B cell (primary cell): ENCODE measurements at regions not wholly inside any gene's neighbourhood (a gene's known extent, or its start where the extent isn't known, plus 50 kb on each side); places are given as distances from the start of the nearest gene placed in this dataset.

Experiments used
- ATAC-seq: fragments of 200-7000 bp; cut with Tn5 transposase; one replicate; pipeline ENCODE4 v1.10.0; 2021; ENCODE audit warnings: low read depth, mild to moderate bottlenecking, moderate number of reproducible peaks, moderate library complexity
- CTCF ChIA-PET: fragments of 350-600 bp; sonication (Branson Sonifier 250); formaldehyde crosslinking; loops from one replicate; lab custom pipeline; 2021; ENCODE audit warnings: antibody characterized with exemption, inconsistent platforms; lab: Charles Lee
- POLR2A ChIA-PET: fragments of 350-600 bp; sonication (Branson Sonifier 250); formaldehyde crosslinking; loops from one replicate; lab custom pipeline; 2021; ENCODE audit warnings: antibody characterized with exemption; lab: Charles Lee
- DNase-seq: peaks from one replicate; pipeline ENCODE4 v3.0.0; 2013
- H2AFZ ChIP-seq: 2 replicates; pipeline ENCODE4 v1.6.1; 2012; ENCODE audit warnings: mild to moderate bottlenecking, low read depth, low read length; ENCODE audit not compliant: insufficient read depth, poor library complexity, severe bottlenecking
- H3K27ac ChIP-seq, 2 donors: 1 replicate in 1 of 2; 2 replicates in 1 of 2; pipeline ENCODE4 v1.5.1; 2012 to 2013; ENCODE audit warnings: low read length in 2 of 2, mild to moderate bottlenecking in 2 of 2, moderate library complexity in 1 of 2
- H3K27me3 ChIP-seq, 4 experiments: fragments of 200-600 bp in 1 of 4; sonication (generic) in 1 of 4; replicated peaks in 1 of 4; 1 replicate in 2 of 4; 2 replicates in 2 of 4; pipeline versions ENCODE4 v1.6.1 to v1.7.0; 2013 to 2016; ENCODE audit warnings: low read length in 3 of 4, mild to moderate bottlenecking in 2 of 4, mixed read lengths in 1 of 4, moderate library complexity in 1 of 4; ENCODE audit not compliant: insufficient read depth in 4 of 4, control insufficient read depth in 3 of 4; ENCODE audit errors: control extremely low read depth in 1 of 4
- H3K36me3 ChIP-seq, 2 experiments: replicated peaks in 1 of 2; 1 replicate in 1 of 2; 2 replicates in 1 of 2; pipeline versions ENCODE4 v1.6.1 to v1.7.1; 2013; ENCODE audit warnings: low read length in 1 of 2; ENCODE audit not compliant: insufficient read depth in 2 of 2, control insufficient read depth in 1 of 2; ENCODE audit errors: control extremely low read depth in 1 of 2, extremely low read depth in 1 of 2
- H3K4me1 ChIP-seq, 2 donors: fragments of 200-600 bp in 1 of 2; sonication (generic) in 1 of 2; 1 replicate in 1 of 2; 2 replicates in 1 of 2; pipeline versions ENCODE4 v1.5.1 to v1.6.1; 2013 to 2017; ENCODE audit warnings: low read length in 2 of 2; ENCODE audit not compliant: control insufficient read depth in 2 of 2, insufficient read depth in 2 of 2
- H3K4me2 ChIP-seq: replicated peaks from 2 replicates; pipeline ENCODE3; 2012; ENCODE audit warnings: mild to moderate bottlenecking, low read depth, low read length; ENCODE audit not compliant: poor library complexity, severe bottlenecking
- H3K4me3 ChIP-seq, 5 experiments: fragments of 200-600 bp in 1 of 5; sonication (generic) in 1 of 5; 1 replicate in 3 of 5; 2 replicates in 2 of 5; pipeline versions ENCODE4 v1.5.1 to v1.7.0; 2011 to 2016; ENCODE audit warnings: low read length in 4 of 5, mild to moderate bottlenecking in 4 of 5, low read depth in 2 of 5, control low read depth in 1 of 5, moderate library complexity in 1 of 5; ENCODE audit not compliant: insufficient read depth in 1 of 5; ENCODE audit errors: control extremely low read depth in 1 of 5, extremely low read depth in 1 of 5
- H3K79me2 ChIP-seq: fragments of 200-600 bp; sonication (generic); one replicate; pipeline ENCODE4 v1.6.0; 2016; ENCODE audit warnings: low read length; ENCODE audit not compliant: control insufficient read depth, insufficient read depth
- H3K9ac ChIP-seq: fragments of 200-600 bp; sonication (generic); 2 replicates; pipeline ENCODE4 v1.6.1; 2017; ENCODE audit warnings: mild to moderate bottlenecking, low read length, moderate library complexity
- H3K9me3 ChIP-seq, 3 donors: one replicate each; pipeline versions ENCODE4 v1.6.1 to v1.7.1; 2013; ENCODE audit warnings: low read length in 2 of 3; ENCODE audit not compliant: control insufficient read depth in 2 of 3, insufficient read depth in 1 of 3; ENCODE audit errors: control extremely low read depth in 1 of 3
- H4K20me1 ChIP-seq: 2 replicates; pipeline ENCODE4 v1.6.0; 2012; ENCODE audit warnings: mild to moderate bottlenecking, low read length; ENCODE audit not compliant: insufficient read depth, control insufficient read depth, poor library complexity, severe bottlenecking
- H3K27ac Mint-ChIP-seq: one replicate; pipeline ENCODE4 v1.8.0; 2021; ENCODE audit warnings: mixed read lengths
- H3K27me3 Mint-ChIP-seq: one replicate; pipeline ENCODE4 v1.8.0; 2021; ENCODE audit warnings: mixed read lengths
- H3K4me1 Mint-ChIP-seq: one replicate; pipeline ENCODE4 v1.8.0; 2021; ENCODE audit warnings: mixed read lengths
- H3K4me3 Mint-ChIP-seq: one replicate; pipeline ENCODE4 v1.8.0; 2021; ENCODE audit warnings: mixed read lengths
- H3K9me3 Mint-ChIP-seq: one replicate; pipeline ENCODE4 v1.8.0; 2022; ENCODE audit warnings: mixed read lengths; ENCODE audit not compliant: insufficient read depth
- CTCF ChIP-seq: fragments of 200-600 bp; IDR thresholded peaks from one replicate; pipeline ENCODE4 v1.8.0; 2022; ENCODE audit warnings: antibody characterized with exemption, mild to moderate bottlenecking
- EZH2 ChIP-seq: IDR thresholded peaks from 2 replicates; pipeline ENCODE4 v1.6.1; 2012; ENCODE audit warnings: borderline replicate concordance, low read depth, mild to moderate bottlenecking, moderate library complexity, low read length; ENCODE audit not compliant: insufficient read depth, poor library complexity, severe bottlenecking
- WGBS: methylation state at CpG from one replicate; pipeline ENCODE4 v1.1.5; 2013; ENCODE audit warnings: missing lambda C conversion rate; ENCODE audit not compliant: insufficient coverage; 5-methylcytosine and 5-hydroxymethylcytosine counted together
- intact Hi-C: fragments of 100-400 bp; cut with micrococcal nuclease; formaldehyde crosslinking; loops from one replicate; pipeline ENCODE4 v1.10.0; 2022

- no peaks in the 10 kb centered on the region for H3K36me3 ChIP-seq
- peaks cover 61% of the 10 kb centered on the region for H3K27me3 Mint-ChIP-seq
- intact Hi-C loops = no loop called here
- no peak overlapping the region for H3K9ac ChIP-seq
- CTCF ChIA-PET = no interaction called here
- no peaks in the 10 kb centered on the region for H3K79me2 ChIP-seq
- ATAC-seq (no peak), DNase-seq (no peak)
- no peak overlapping the region for H3K4me2 ChIP-seq
- H3K4me1 Mint-ChIP-seq = no peaks in the 10 kb centered on the region
- TF ChIP-seq EZH2 (no peak), CTCF (no peak)
- 12% methylated on average over 7 of the region's 16 CpGs for WGBS
- peaks cover 0 to 23% (median 0%) of the 10 kb centered on the region in 3 donors for H3K9me3 ChIP-seq
- no peaks in the 10 kb centered on the region for H3K4me1 ChIP-seq
- H3K27ac ChIP-seq = no peak overlapping the region
- no peaks in the 10 kb centered on the region for H4K20me1 ChIP-seq
- no peak overlapping the region for H2AFZ ChIP-seq
- POLR2A ChIA-PET = no interaction called here
- H3K27me3 ChIP-seq = peaks cover 0 to 42% (median 26%) of the 10 kb centered on the region in 4 experiments
- no peak overlapping the region for H3K27ac Mint-ChIP-seq
- no peak overlapping the region for H3K4me3 Mint-ChIP-seq
- no peaks in the 10 kb centered on the region for H3K9me3 Mint-ChIP-seq
- no peak overlapping the region for H3K4me3 ChIP-seq
Observed at GRCh38 chr15:96410175-96411055, 79.9 kb downstream of the NR2F2 start.
